ENCODE measurements at regions not wholly inside any gene's neighbourhood (a gene's known extent, or its start where the extent isn't known, plus 50 kb on each side); places are given as distances from the start of the nearest gene placed in this dataset.

GRCh38 chr10:108521827-108522492, 1357.5 kb upstream of the SORCS1 start:
- Histone ChIP-seq H3K36me3 (ENCODE audit: insufficient read depth) (no peaks in the 10 kb centered on the region), H3F3A (replicated peaks; ENCODE audit: low read depth) (no peaks in the 10 kb centered on the region), H4K20me1 (replicated peaks; ENCODE audit: insufficient read depth) (no peaks in the 10 kb centered on the region), H3K27ac (ENCODE audit: low read depth) (no peak overlapping the region), H2AFZ (no peak overlapping the region), H3K27me3 (ENCODE audit: insufficient read depth) (no peaks in the 10 kb centered on the region), H3K4me2 (no peak overlapping the region), H3K4me3 (no peak overlapping the region), H3K9me2 (ENCODE audit: insufficient read depth) (no peaks in the 10 kb centered on the region), H3K79me2 (replicated peaks; ENCODE audit: insufficient read depth) (no peaks in the 10 kb centered on the region), H3K4me1 (ENCODE audit: insufficient read depth) (peaks cover 12% of the 10 kb centered on the region)
- DNase-seq (ENCODE audit: low spot score) (peak; percentile 3), ATAC-seq (no peak)
- Mint-ChIP-seq H3K27me3 (ENCODE audit: insufficient read depth, low read depth, poor library complexity) (peaks cover 2% of the 10 kb centered on the region), H3K27ac (no peak overlapping the region), H3K36me3 (ENCODE audit: low read depth) (peaks cover 7% of the 10 kb centered on the region; the same call in 2 of the 3 replicates), H3K9me3 (peaks cover 12% of the 10 kb centered on the region), H3K4me1 (peaks cover 20% of the 10 kb centered on the region; the same call in 2 of the 3 replicates), H3K4me3 (no peak overlapping the region)
- TF ChIP-seq CREB1 (CRISPR knock-in tag; IDR thresholded peaks at IDR 0.05; ENCODE audit: low read depth) (no peak), POLR2AphosphoS5 (IDR thresholded peaks at IDR 0.05; ENCODE audit: low read depth) (no peak), EZH2 (IDR thresholded peaks at IDR 0.05; ENCODE audit: low read depth, unreplicated experiment) (no peak), CTCF (conservative IDR thresholded peaks at IDR 0.05; ENCODE audit: low read depth in 2 of 2) (no peak), JUNB (IDR thresholded peaks at IDR 0.05; ENCODE audit: unreplicated experiment) (no peak), STAT1 (IDR thresholded peaks at IDR 0.05; ENCODE audit: unreplicated experiment) (no peak)

- Mint-ChIP-seq H3K4me1 (no peaks in the 10 kb centered on the region), H3K27me3 (ENCODE audit: insufficient read depth, low read depth, poor library complexity) (peaks cover 2% of the 10 kb centered on the region), H3K9me3 (peaks cover 12% of the 10 kb centered on the region), H3K4me3 (no peak overlapping the region), H3K27ac (no peak overlapping the region), H3K36me3 (ENCODE audit: low read depth) (peaks cover 7% of the 10 kb centered on the region; the same call in 2 of the 3 replicates)
- Histone ChIP-seq H3K79me2 (replicated peaks; ENCODE audit: insufficient read depth) (no peaks in the 10 kb centered on the region), H3K27me3 (ENCODE audit: insufficient read depth) (no peaks in the 10 kb centered on the region), H3K36me3 (ENCODE audit: insufficient read depth) (no peaks in the 10 kb centered on the region), H3K4me3 (no peak overlapping the region), H3F3A (replicated peaks; ENCODE audit: low read depth) (no peaks in the 10 kb centered on the region), H3K4me1 (ENCODE audit: insufficient read depth) (no peaks in the 10 kb centered on the region), H4K20me1 (replicated peaks; ENCODE audit: insufficient read depth) (no peaks in the 10 kb centered on the region), H3K27ac (ENCODE audit: low read depth) (no peak overlapping the region), H3K9me2 (ENCODE audit: insufficient read depth) (no peaks in the 10 kb centered on the region), H3K4me2 (no peak overlapping the region), H2AFZ (no peak overlapping the region)
- DNase-seq (ENCODE audit: low spot score), result no peak
- ATAC-seq, result no peak
- TF ChIP-seq STAT1 (IDR thresholded peaks at IDR 0.05; ENCODE audit: unreplicated experiment), result no peak
- no peak for TF ChIP-seq NANOG (IDR thresholded peaks at IDR 0.05; ENCODE audit: borderline replicate concordance)
- TF ChIP-seq JUNB (IDR thresholded peaks at IDR 0.05; ENCODE audit: unreplicated experiment), result no peak
- no peak for TF ChIP-seq POLR2AphosphoS5 (IDR thresholded peaks at IDR 0.05; ENCODE audit: low read depth)
- no peak for TF ChIP-seq ZNF331 (CRISPR knock-in tag; IDR thresholded peaks at IDR 0.05; ENCODE audit: low read depth)
- TF ChIP-seq REST (IDR thresholded peaks at IDR 0.05; ENCODE audit: unreplicated experiment), result no peak
- TF ChIP-seq CREB1 (CRISPR knock-in tag; IDR thresholded peaks at IDR 0.05; ENCODE audit: low read depth), result no peak
- TF ChIP-seq ZNF462 (CRISPR knock-in tag; IDR thresholded peaks at IDR 0.05), result no peak
Observed at GRCh38 chr10:108515821-108516220, 1351.3 kb upstream of the SORCS1 start.

Data from GM23338 (cell line).